ENCODE measurements at regions not wholly inside any gene's neighbourhood (a gene's known extent, or its start where the extent isn't known, plus 50 kb on each side); places are given as distances from the start of the nearest gene placed in this dataset.

DNA sequence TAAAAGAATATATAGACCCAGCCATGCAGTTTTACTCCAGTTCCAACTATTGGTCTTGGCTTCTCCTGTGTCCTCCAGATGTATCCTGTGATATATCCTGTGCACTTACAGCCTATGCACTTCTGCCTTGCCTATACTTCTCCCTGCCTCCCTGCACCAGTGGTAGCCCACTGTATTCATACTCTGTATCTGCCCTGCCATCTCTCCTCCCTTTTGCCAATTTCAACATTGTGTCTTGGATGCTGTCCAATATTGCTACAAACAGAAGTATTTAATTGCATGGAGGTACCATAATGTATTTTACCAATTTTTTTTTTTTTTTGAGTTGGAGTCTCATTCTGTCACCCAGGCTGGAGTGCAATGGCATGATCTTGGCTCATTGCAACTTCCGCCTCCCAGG, 242.7 kb downstream of the HAPSTR1 start:
- Histone ChIP-seq H3K4me3 (replicated peaks; ENCODE audit: insufficient read depth, low read length) (no peak overlapping the region), H3K27ac (replicated peaks) (no peak overlapping the region), H3K27me3 (ENCODE audit: insufficient read depth, poor library complexity, severe bottlenecking) (no peaks in the 10 kb centered on the region)
- DNase-seq (ENCODE audit: low read depth in 1 of 2, low spot score in 1 of 2): no peak
- TF ChIP-seq, protein P1, sequence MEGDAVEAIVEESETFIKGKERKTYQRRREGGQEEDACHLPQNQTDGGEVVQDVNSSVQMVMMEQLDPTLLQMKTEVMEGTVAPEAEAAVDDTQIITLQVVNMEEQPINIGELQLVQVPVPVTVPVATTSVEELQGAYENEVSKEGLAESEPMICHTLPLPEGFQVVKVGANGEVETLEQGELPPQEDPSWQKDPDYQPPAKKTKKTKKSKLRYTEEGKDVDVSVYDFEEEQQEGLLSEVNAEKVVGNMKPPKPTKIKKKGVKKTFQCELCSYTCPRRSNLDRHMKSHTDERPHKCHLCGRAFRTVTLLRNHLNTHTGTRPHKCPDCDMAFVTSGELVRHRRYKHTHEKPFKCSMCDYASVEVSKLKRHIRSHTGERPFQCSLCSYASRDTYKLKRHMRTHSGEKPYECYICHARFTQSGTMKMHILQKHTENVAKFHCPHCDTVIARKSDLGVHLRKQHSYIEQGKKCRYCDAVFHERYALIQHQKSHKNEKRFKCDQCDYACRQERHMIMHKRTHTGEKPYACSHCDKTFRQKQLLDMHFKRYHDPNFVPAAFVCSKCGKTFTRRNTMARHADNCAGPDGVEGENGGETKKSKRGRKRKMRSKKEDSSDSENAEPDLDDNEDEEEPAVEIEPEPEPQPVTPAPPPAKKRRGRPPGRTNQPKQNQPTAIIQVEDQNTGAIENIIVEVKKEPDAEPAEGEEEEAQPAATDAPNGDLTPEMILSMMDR (IDR thresholded peaks at IDR 0.05; ENCODE audit: insufficient read depth, low read length): no peak
- no peak for TF ChIP-seq GABPA (IDR thresholded peaks at IDR 0.05; ENCODE audit: low read depth)
- TF ChIP-seq, protein P2, sequence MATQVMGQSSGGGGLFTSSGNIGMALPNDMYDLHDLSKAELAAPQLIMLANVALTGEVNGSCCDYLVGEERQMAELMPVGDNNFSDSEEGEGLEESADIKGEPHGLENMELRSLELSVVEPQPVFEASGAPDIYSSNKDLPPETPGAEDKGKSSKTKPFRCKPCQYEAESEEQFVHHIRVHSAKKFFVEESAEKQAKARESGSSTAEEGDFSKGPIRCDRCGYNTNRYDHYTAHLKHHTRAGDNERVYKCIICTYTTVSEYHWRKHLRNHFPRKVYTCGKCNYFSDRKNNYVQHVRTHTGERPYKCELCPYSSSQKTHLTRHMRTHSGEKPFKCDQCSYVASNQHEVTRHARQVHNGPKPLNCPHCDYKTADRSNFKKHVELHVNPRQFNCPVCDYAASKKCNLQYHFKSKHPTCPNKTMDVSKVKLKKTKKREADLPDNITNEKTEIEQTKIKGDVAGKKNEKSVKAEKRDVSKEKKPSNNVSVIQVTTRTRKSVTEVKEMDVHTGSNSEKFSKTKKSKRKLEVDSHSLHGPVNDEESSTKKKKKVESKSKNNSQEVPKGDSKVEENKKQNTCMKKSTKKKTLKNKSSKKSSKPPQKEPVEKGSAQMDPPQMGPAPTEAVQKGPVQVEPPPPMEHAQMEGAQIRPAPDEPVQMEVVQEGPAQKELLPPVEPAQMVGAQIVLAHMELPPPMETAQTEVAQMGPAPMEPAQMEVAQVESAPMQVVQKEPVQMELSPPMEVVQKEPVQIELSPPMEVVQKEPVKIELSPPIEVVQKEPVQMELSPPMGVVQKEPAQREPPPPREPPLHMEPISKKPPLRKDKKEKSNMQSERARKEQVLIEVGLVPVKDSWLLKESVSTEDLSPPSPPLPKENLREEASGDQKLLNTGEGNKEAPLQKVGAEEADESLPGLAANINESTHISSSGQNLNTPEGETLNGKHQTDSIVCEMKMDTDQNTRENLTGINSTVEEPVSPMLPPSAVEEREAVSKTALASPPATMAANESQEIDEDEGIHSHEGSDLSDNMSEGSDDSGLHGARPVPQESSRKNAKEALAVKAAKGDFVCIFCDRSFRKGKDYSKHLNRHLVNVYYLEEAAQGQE (IDR thresholded peaks at IDR 0.05; ENCODE audit: insufficient replicate concordance, low read depth): no peak
- TF ChIP-seq SPI1 (IDR thresholded peaks at IDR 0.05; ENCODE audit: borderline replicate concordance, low read depth): no peak
- no peak for TF ChIP-seq POLR2AphosphoS5 (IDR thresholded peaks at IDR 0.05; ENCODE audit: low read depth)

DNA sequence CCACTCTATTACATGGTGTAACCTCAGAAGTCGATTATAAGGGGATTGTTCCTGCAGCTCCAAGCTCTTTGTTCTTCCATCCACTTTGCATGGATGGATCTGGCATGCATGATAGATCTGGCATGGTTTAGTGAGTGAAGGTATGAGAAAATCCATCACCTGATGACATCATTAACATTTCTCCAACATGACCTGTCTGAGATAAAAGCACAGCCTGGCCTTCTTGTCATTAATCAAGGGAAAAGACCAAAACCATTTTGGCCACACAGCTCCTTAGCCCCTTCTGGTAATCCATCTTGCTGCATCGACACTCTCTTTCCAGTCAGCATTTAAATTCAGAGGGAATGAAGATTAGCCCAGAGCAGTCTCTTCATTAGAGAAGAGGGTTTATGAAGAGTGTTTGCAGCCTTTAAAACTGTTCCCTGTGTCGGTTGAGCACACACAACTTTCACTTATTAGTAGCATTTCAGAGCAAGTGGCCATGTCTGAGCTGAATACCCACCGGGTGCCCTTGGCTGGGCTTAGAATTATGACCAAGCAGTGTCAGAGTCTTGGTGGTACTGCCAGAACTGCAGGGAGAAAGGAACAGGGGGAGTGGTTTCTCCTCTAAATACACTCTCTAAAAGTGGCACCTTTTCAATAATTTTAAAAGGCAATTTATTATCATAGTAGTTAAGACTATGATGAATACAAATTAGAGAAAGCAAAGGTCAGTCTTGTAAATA, 246.0 kb downstream of the HAPSTR1 start:
- TF ChIP-seq POLR2AphosphoS5 (IDR thresholded peaks at IDR 0.05; ENCODE audit: low read depth) (no peak), SPI1 (IDR thresholded peaks at IDR 0.05; ENCODE audit: borderline replicate concordance, low read depth) (no peak), GABPA (IDR thresholded peaks at IDR 0.05; ENCODE audit: low read depth) (no peak)
- TF ChIP-seq, protein P2 (IDR thresholded peaks at IDR 0.05; ENCODE audit: insufficient replicate concordance, low read depth): no peak
- TF ChIP-seq, protein P1 (IDR thresholded peaks at IDR 0.05; ENCODE audit: insufficient read depth, low read length): no peak
- Histone ChIP-seq H3K27ac (replicated peaks) (no peak overlapping the region), H3K27me3 (ENCODE audit: insufficient read depth, poor library complexity, severe bottlenecking) (no peaks in the 10 kb centered on the region), H3K4me3 (replicated peaks; ENCODE audit: insufficient read depth, low read length) (no peak overlapping the region)
- DNase-seq (ENCODE audit: low read depth in 1 of 2, low spot score in 1 of 2): no peak

DNA sequence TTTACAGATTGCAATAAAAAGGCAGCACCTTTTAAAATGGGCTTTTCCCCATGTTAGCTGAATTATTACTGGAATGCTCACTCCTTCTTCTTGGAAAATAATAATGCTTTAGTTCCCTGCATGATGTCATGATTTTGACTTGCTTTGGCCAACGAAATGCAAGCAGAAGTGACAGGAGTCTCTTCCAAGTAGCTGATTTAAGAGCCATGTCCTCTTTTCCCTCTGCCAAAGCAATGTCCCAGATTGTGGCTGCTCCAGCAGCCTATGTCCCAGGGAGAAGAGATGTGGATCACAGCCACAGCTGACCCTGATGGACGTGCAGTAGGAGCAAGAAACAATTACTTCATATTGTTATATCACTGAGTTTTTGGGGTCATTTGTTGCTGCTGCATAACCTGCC, 246.6 kb downstream of the HAPSTR1 start:
- H3K27me3 ChIP-seq (ENCODE audit: insufficient read depth, poor library complexity, severe bottlenecking): no peaks in the 10 kb centered on the region
- DNase-seq (ENCODE audit: low read depth in 1 of 2, low spot score in 1 of 2): no peak
- H3K27ac ChIP-seq (replicated peaks): no peak overlapping the region
- TF ChIP-seq, protein P2 (IDR thresholded peaks at IDR 0.05; ENCODE audit: insufficient replicate concordance, low read depth): no peak
- TF ChIP-seq SPI1 (IDR thresholded peaks at IDR 0.05; ENCODE audit: borderline replicate concordance, low read depth) (no peak), POLR2AphosphoS5 (IDR thresholded peaks at IDR 0.05; ENCODE audit: low read depth) (no peak), GABPA (IDR thresholded peaks at IDR 0.05; ENCODE audit: low read depth) (no peak)
- TF ChIP-seq, protein P1 (IDR thresholded peaks at IDR 0.05; ENCODE audit: insufficient read depth, low read length): no peak
- H3K4me3 ChIP-seq (replicated peaks; ENCODE audit: insufficient read depth, low read length): no peak overlapping the region
